H1 (cell line): ENCODE measurements at regions not wholly inside any gene's neighbourhood (a gene's known extent, or its start where the extent isn't known, plus 50 kb on each side); places are given as distances from the start of the nearest gene placed in this dataset.
A peak's percentile ranks its signal among the peaks of the same experiment; 100 is the strongest.

Experiments
- CTCF ChIA-PET: fragments of 300-600 bp; sonication (Branson Sonifier 250); formaldehyde crosslinking; loops from one replicate; lab custom pipeline; 2021; ENCODE audit not compliant: partially characterized antibody; lab: Charles Lee
- POLR2A ChIA-PET: fragments of 300-600 bp; sonication (Branson Sonifier 250); formaldehyde crosslinking; loops from one replicate; lab custom pipeline; 2021; ENCODE audit warnings: inconsistent platforms; ENCODE audit not compliant: partially characterized antibody; lab: Charles Lee
- DNase-seq, 2 experiments: peaks; one replicate each; pipeline versions ENCODE4 v3.0.0 to v3.0.0-alpha.2; 2010 to 2022; ENCODE audit warnings: low spot score in 2 of 2, low read depth in 1 of 2, mixed read lengths in 1 of 2
- FAIRE-seq: peaks from 2 replicates; lab custom pipeline; 2011; peaks lifted over from hg19 to GRCh38; lab: Jason Lieb, UNC
- H2AFZ ChIP-seq: 2 replicates; pipeline ENCODE4 v1.8.1; 2012; ENCODE audit warnings: low read length, inconsistent platforms
- H2AK5ac ChIP-seq: 2 replicates; pipeline ENCODE4 v1.6.1; 2013; ENCODE audit warnings: low read depth, low read length
- H2BK120ac ChIP-seq: replicated peaks from 2 replicates; pipeline ENCODE3; 2013; ENCODE audit warnings: low read depth, low read length, inconsistent platforms
- H2BK12ac ChIP-seq: 2 replicates; pipeline ENCODE4 v1.6.1; 2013; ENCODE audit warnings: low read depth, low read length
- H2BK15ac ChIP-seq: 2 replicates; pipeline ENCODE4 v1.6.1; 2013; ENCODE audit warnings: low read length
- H2BK20ac ChIP-seq: 2 replicates; pipeline ENCODE4 v1.6.1; 2013; ENCODE audit warnings: low read length
- H2BK5ac ChIP-seq: 2 replicates; pipeline ENCODE4 v1.6.1; 2013; ENCODE audit warnings: low read depth, low read length
- H3K14ac ChIP-seq: 2 replicates; pipeline ENCODE4 v1.6.1; 2013; ENCODE audit warnings: inconsistent platforms; ENCODE audit not compliant: insufficient read length
- H3K18ac ChIP-seq: 2 replicates; pipeline ENCODE4 v1.6.1; 2013; ENCODE audit warnings: low read length; ENCODE audit errors: extremely low read depth
- H3K23ac ChIP-seq: 2 replicates; pipeline ENCODE4 v1.6.1; 2013; ENCODE audit warnings: inconsistent platforms; ENCODE audit not compliant: insufficient read length
- H3K23me2 ChIP-seq: 2 replicates; pipeline ENCODE4 v1.6.1; 2013; ENCODE audit warnings: low read depth, low read length
- H3K27ac ChIP-seq: 2 replicates; pipeline ENCODE4 v1.6.1; 2011; ENCODE audit warnings: low read depth, low read length, inconsistent platforms
- H3K27me3 ChIP-seq, 4 experiments: replicated peaks in 1 of 4; 1 replicate in 1 of 4; 2 replicates in 3 of 4; pipeline versions ENCODE4 v1.6.1 to v1.8.1; 2011 to 2013; ENCODE audit warnings: low read length in 3 of 4, mild to moderate bottlenecking in 3 of 4, inconsistent platforms in 2 of 4, mixed read lengths in 2 of 4, moderate library complexity in 1 of 4; ENCODE audit not compliant: control insufficient read depth in 3 of 4, insufficient read depth in 3 of 4; ENCODE audit errors: extremely low read depth in 1 of 4
- H3K36me3 ChIP-seq, 4 experiments: 2 replicates each; pipeline versions ENCODE4 v1.6.1 to v1.8.1; 2011 to 2013; ENCODE audit warnings: mild to moderate bottlenecking in 4 of 4, low read length in 3 of 4, moderate library complexity in 2 of 4, control low read depth in 1 of 4, inconsistent platforms in 1 of 4; ENCODE audit not compliant: insufficient read depth in 4 of 4, control insufficient read depth in 2 of 4
- H3K4ac ChIP-seq: replicated peaks from 2 replicates; pipeline ENCODE3; 2013; ENCODE audit warnings: low read length, low read depth, mixed read lengths, inconsistent platforms; ENCODE audit not compliant: insufficient read length
- H3K4me1 ChIP-seq, 4 experiments: replicated peaks in 1 of 4; 1 replicate in 1 of 4; 2 replicates in 3 of 4; pipeline versions ENCODE4 v1.6.1 to v1.8.1; 2011 to 2013; ENCODE audit warnings: low read length in 3 of 4, inconsistent platforms in 2 of 4, mixed read lengths in 1 of 4; ENCODE audit not compliant: insufficient read depth in 4 of 4, control insufficient read depth in 3 of 4
- H3K4me2 ChIP-seq, 2 experiments: 2 replicates each; pipeline versions ENCODE4 v1.6.1 to v1.8.1; 2011 to 2013; ENCODE audit warnings: low read depth in 2 of 2, low read length in 2 of 2, control low read depth in 1 of 2, inconsistent platforms in 1 of 2, mild to moderate bottlenecking in 1 of 2; ENCODE audit not compliant: insufficient read depth in 1 of 2
- H3K4me3 ChIP-seq, 4 experiments: fragments of 200-600, 300-600 bp in 1 of 4; sonication (generic), shearing (Covaris generic), sonication (Bioruptor Twin) in 1 of 4; 2 replicates each; pipeline versions ENCODE4 v1.5.1 to v1.8.1; 2011 to 2016; ENCODE audit warnings: low read length in 4 of 4, low read depth in 3 of 4, control low read depth in 2 of 4, inconsistent platforms in 2 of 4, mild to moderate bottlenecking in 2 of 4, mixed read lengths in 1 of 4, moderate library complexity in 1 of 4; ENCODE audit not compliant: insufficient read depth in 2 of 4; ENCODE audit errors: extremely low read depth in 1 of 4
- H3K56ac ChIP-seq: replicated peaks from 2 replicates; pipeline ENCODE3; 2013; ENCODE audit warnings: low read depth, mild to moderate bottlenecking, mixed read lengths, low read length, inconsistent platforms; ENCODE audit not compliant: insufficient read length
- H3K79me1 ChIP-seq: 2 replicates; pipeline ENCODE4 v1.6.1; 2013; ENCODE audit warnings: low read depth, low read length, control low read depth
- H3K79me2 ChIP-seq, 2 experiments: 2 replicates each; pipeline versions ENCODE4 v1.6.1 to v1.8.1; 2012 to 2013; ENCODE audit warnings: low read length in 2 of 2, mild to moderate bottlenecking in 2 of 2, inconsistent platforms in 1 of 2; ENCODE audit not compliant: insufficient read depth in 2 of 2, control insufficient read depth in 1 of 2
- H3K9ac ChIP-seq, 4 experiments: replicated peaks in 1 of 4; 1 replicate in 1 of 4; 2 replicates in 3 of 4; pipeline versions ENCODE4 v1.6.1 to v1.8.1; 2011 to 2013; ENCODE audit warnings: low read depth in 3 of 4, low read length in 3 of 4, control low read depth in 2 of 4, mild to moderate bottlenecking in 2 of 4, moderate library complexity in 2 of 4, inconsistent platforms in 1 of 4; ENCODE audit errors: extremely low read depth in 1 of 4
- H3K9me3 ChIP-seq, 2 experiments: 2 replicates each; pipeline versions ENCODE4 v1.6.1 to v1.8.1; 2012 to 2013; ENCODE audit warnings: mild to moderate bottlenecking in 2 of 2, moderate library complexity in 2 of 2, control low read depth in 1 of 2, inconsistent platforms in 1 of 2, low read depth in 1 of 2, low read length in 1 of 2, mixed read lengths in 1 of 2; ENCODE audit not compliant: insufficient read depth in 2 of 2
- H4K20me1 ChIP-seq, 2 experiments: replicated peaks in 1 of 2; 2 replicates each; pipeline versions ENCODE3 to v1.8.1; 2011 to 2013; ENCODE audit warnings: inconsistent platforms in 2 of 2, low read length in 2 of 2, mild to moderate bottlenecking in 1 of 2; ENCODE audit not compliant: insufficient read depth in 2 of 2, control insufficient read depth in 1 of 2
- H4K5ac ChIP-seq: 2 replicates; pipeline ENCODE4 v1.6.1; 2013; ENCODE audit warnings: low read length, low read depth, mixed read lengths, inconsistent platforms; ENCODE audit not compliant: insufficient read length
- H4K8ac ChIP-seq: 2 replicates; pipeline ENCODE4 v1.8.0; 2013; ENCODE audit warnings: mild to moderate bottlenecking, moderate library complexity, low read length, inconsistent platforms; ENCODE audit not compliant: insufficient read depth; ENCODE audit errors: extremely low read depth
- H4K91ac ChIP-seq: replicated peaks from 2 replicates; pipeline ENCODE3; 2013; ENCODE audit warnings: low read length, mixed read lengths, inconsistent platforms; ENCODE audit not compliant: insufficient read length
- CBX8 ChIP-seq: fragments of 300-800, 300-1000 bp; sonication (generic); IDR thresholded peaks from 2 replicates; pipeline ENCODE4 v1.7.1; 2016; ENCODE audit warnings: low read depth, low read length, borderline replicate concordance
- JUN ChIP-seq: IDR thresholded peaks from 2 replicates; pipeline ENCODE4 v1.6.1; 2011; ENCODE audit warnings: low read depth, mild to moderate bottlenecking, improper control_type of control experiment, low read length
- POLR2AphosphoS5 ChIP-seq: IDR thresholded peaks from 2 replicates; pipeline ENCODE4 v1.6.1; 2011; ENCODE audit warnings: low read depth, low read length
- SP1 ChIP-seq: IDR thresholded peaks from 2 replicates; pipeline ENCODE4 v1.6.1; 2011; ENCODE audit warnings: low read depth, low read length
- TEAD4 ChIP-seq: IDR thresholded peaks from 2 replicates; pipeline ENCODE4 v1.6.1; 2012; ENCODE audit warnings: low read depth, low read length, inconsistent platforms, mixed read lengths
- WGBS, 2 experiments: shearing (Covaris generic) in 1 of 2; methylation state at CpG; one replicate each; pipeline versions ENCODE4 v1.1.6 to v1.1.7; 2013 to 2015; ENCODE audit warnings: low lambda C conversion rate in 2 of 2, mixed read lengths in 2 of 2, inconsistent platforms in 1 of 2, low coverage in 1 of 2, missing lambda C conversion rate in 1 of 2; ENCODE audit not compliant: insufficient replicate concordance in 2 of 2, insufficient coverage in 1 of 2, insufficient read length in 1 of 2; ENCODE audit errors: extremely low coverage in 1 of 2, missing lambda C conversion rate in 1 of 2; 5-methylcytosine and 5-hydroxymethylcytosine counted together

- Histone ChIP-seq H3K23me2 (no peaks in the 10 kb centered on the region), H3K56ac (no peak overlapping the region), H3K79me1 (no peaks in the 10 kb centered on the region), H3K4ac (no peak overlapping the region), H4K5ac (no peak overlapping the region), H3K36me3 (no peaks in the 10 kb centered on the region), H2BK15ac (no peak overlapping the region), H2BK120ac (no peak overlapping the region), H2AFZ (0 out of 2 replicates have a peak overlapping the region, but pooled peaks have one; percentile 26), H3K4me3 (no peak overlapping the region), H2BK12ac (no peak overlapping the region), H4K8ac (no peak overlapping the region), H3K18ac (no peak overlapping the region), H3K27me3 (no peaks in the 10 kb centered on the region), H3K4me2 (no peak overlapping the region), H3K4me1 (no peaks in the 10 kb centered on the region; a peak in 1 of 7 replicates), H3K79me2 (no peaks in the 10 kb centered on the region), H3K9me3 (no peaks in the 10 kb centered on the region), H2AK5ac (no peak overlapping the region), H3K27ac (no peak overlapping the region), H4K91ac (no peak overlapping the region), H3K14ac (no peak overlapping the region), H3K23ac (no peak overlapping the region), H3K9ac (no peak overlapping the region), H2BK5ac (no peak overlapping the region), H2BK20ac (no peak overlapping the region), H4K20me1 (no peaks in the 10 kb centered on the region)
- DNase-seq (no peak), FAIRE-seq (peak; percentile 32)
- CTCF ChIA-PET = interaction anchor here (0.6 to 0.7 kb wide), 2 partner anchors 19 to 259 kb away, joined by 3 to 4 read pairs; no protein-coding TSS in a partner anchor
- POLR2A ChIA-PET = no interaction called here
- 92% methylated on average over 4 of the region's 4 CpGs; no CpG with 5 or more reads in 1 of the 2 experiments for WGBS, 2 experiments
- TF ChIP-seq CBX8 (no peak), JUN (no peak), TEAD4 (no peak), SP1 (no peak), POLR2AphosphoS5 (no peak)
These were observed 201.5 kb upstream of the CSNK1A1L start for GRCh38 chr13:37306778-37307544.
